Natural killer cell (primary cell): ENCODE measurements at regions not wholly inside any gene's neighbourhood (a gene's known extent, or its start where the extent isn't known, plus 50 kb on each side); places are given as distances from the start of the nearest gene placed in this dataset.

ENCODE experiments used
- ATAC-seq, 3 donors: fragments of 150-1000 bp in 2 of 3; fragments of 200-7000 bp in 1 of 3; cut with Tn5 transposase; 1 replicate in 1 of 3; 2 replicates in 2 of 3; pipeline ENCODE4 v1.10.0; 2021; ENCODE audit warnings: mild to moderate bottlenecking in 2 of 3, moderate library complexity in 2 of 3
- DNase-seq, 2 donors: peaks; one replicate each; pipeline versions ENCODE4 v3.0.0 to v3.0.0-alpha.2; 2013 to 2021; ENCODE audit warnings: mixed read lengths in 1 of 2
- H3K27ac ChIP-seq: one replicate; pipeline ENCODE4 v1.5.1; 2013; ENCODE audit warnings: mild to moderate bottlenecking, low read length
- H3K27me3 ChIP-seq: one replicate; pipeline ENCODE4 v1.6.1; 2013; ENCODE audit warnings: low read length; ENCODE audit not compliant: control insufficient read depth, insufficient read depth
- H3K36me3 ChIP-seq: one replicate; pipeline ENCODE4 v1.6.1; 2013; ENCODE audit warnings: low read length; ENCODE audit not compliant: control insufficient read depth, insufficient read depth
- H3K4me1 ChIP-seq: one replicate; pipeline ENCODE4 v1.6.1; 2013; ENCODE audit warnings: low read length; ENCODE audit not compliant: control insufficient read depth, insufficient read depth
- H3K4me3 ChIP-seq: one replicate; pipeline ENCODE4 v1.5.1; 2013; ENCODE audit warnings: low read length
- H3K9me3 ChIP-seq: one replicate; pipeline ENCODE4 v1.6.1; 2013; ENCODE audit warnings: low read length; ENCODE audit not compliant: control insufficient read depth, insufficient read depth
- H3K27ac Mint-ChIP-seq, 2 donors: one replicate each; pipeline ENCODE4 v1.8.0; 2022; ENCODE audit warnings: mild to moderate bottlenecking in 2 of 2, mixed read lengths in 2 of 2, moderate library complexity in 1 of 2
- H3K27me3 Mint-ChIP-seq, 2 donors: one replicate each; pipeline ENCODE4 v1.8.0; 2022; ENCODE audit warnings: low read depth in 2 of 2, mixed read lengths in 2 of 2
- H3K36me3 Mint-ChIP-seq: one replicate; pipeline ENCODE4 v1.8.0; 2022; ENCODE audit warnings: mixed read lengths
- H3K4me1 Mint-ChIP-seq, 2 donors: one replicate each; pipeline ENCODE4 v1.8.0; 2022; ENCODE audit warnings: mixed read lengths in 2 of 2
- H3K4me3 Mint-ChIP-seq: one replicate; pipeline ENCODE4 v1.8.0; 2022; ENCODE audit warnings: mild to moderate bottlenecking, moderate library complexity, mixed read lengths
- H3K9me3 Mint-ChIP-seq, 2 donors: one replicate each; pipeline ENCODE4 v1.8.0; 2022; ENCODE audit warnings: mixed read lengths in 2 of 2
- CTCF ChIP-seq: fragments of 200-600 bp; IDR thresholded peaks from one replicate; pipeline ENCODE4 v1.8.0; 2022; ENCODE audit warnings: antibody characterized with exemption
- WGBS: methylation state at CpG from one replicate; pipeline ENCODE4 v1.1.7; 2013; ENCODE audit warnings: missing lambda C conversion rate; ENCODE audit not compliant: insufficient coverage; 5-methylcytosine and 5-hydroxymethylcytosine counted together
- intact Hi-C: fragments of 100-400 bp; cut with micrococcal nuclease; formaldehyde crosslinking; loops from one replicate; pipeline ENCODE4 v1.14.2; 2022

GRCh38 chr6:119917186-119917585, 567.6 kb upstream of the MAN1A1 start:
- Histone ChIP-seq H3K9me3 (no peaks in the 10 kb centered on the region), H3K36me3 (no peaks in the 10 kb centered on the region), H3K27ac (no peak overlapping the region), H3K4me1 (no peaks in the 10 kb centered on the region), H3K4me3 (no peak overlapping the region), H3K27me3 (no peaks in the 10 kb centered on the region)
- WGBS: no CpG with 5 or more reads among the region's 1 CpG
- no peak overlapping the region for H3K4me3 Mint-ChIP-seq
- peaks cover 11 to 12% of the 10 kb centered on the region in 2 donors for H3K9me3 Mint-ChIP-seq
- peaks cover 17% of the 10 kb centered on the region for H3K36me3 Mint-ChIP-seq
- ATAC-seq (no peak), DNase-seq (no peak)
- no peak overlapping the region for H3K27ac Mint-ChIP-seq
- no peaks in the 10 kb centered on the region for H3K27me3 Mint-ChIP-seq
- intact Hi-C loops: no loop called here
- TF ChIP-seq CTCF: no peak
- H3K4me1 Mint-ChIP-seq: no peaks in the 10 kb centered on the region

GRCh38 chr6:119915971-119916370, 566.4 kb upstream of the MAN1A1 start:
- H3K9me3 Mint-ChIP-seq: peaks cover 6 to 7% of the 10 kb centered on the region in 2 donors
- Histone ChIP-seq H3K9me3 (no peaks in the 10 kb centered on the region), H3K4me1 (no peaks in the 10 kb centered on the region), H3K4me3 (no peak overlapping the region), H3K36me3 (no peaks in the 10 kb centered on the region), H3K27ac (no peak overlapping the region), H3K27me3 (no peaks in the 10 kb centered on the region)
- ATAC-seq (no peak), DNase-seq (no peak)
- 100% methylated on average over 1 of the region's 2 CpGs for WGBS
- H3K36me3 Mint-ChIP-seq: peaks cover 7% of the 10 kb centered on the region
- intact Hi-C loops: no loop called here
- H3K4me3 Mint-ChIP-seq: no peak overlapping the region
- no peak overlapping the region for H3K27ac Mint-ChIP-seq
- H3K4me1 Mint-ChIP-seq: no peaks in the 10 kb centered on the region
- no peaks in the 10 kb centered on the region for H3K27me3 Mint-ChIP-seq
- TF ChIP-seq CTCF: no peak

- WGBS: 100% methylated on average over 1 of the region's 3 CpGs
- H3K9me3 ChIP-seq: no peaks in the 10 kb centered on the region
- Mint-ChIP-seq H3K4me3 (no peak overlapping the region), H3K36me3 (no peaks in the 10 kb centered on the region), H3K27me3 (no peaks in the 10 kb centered on the region), H3K9me3 (peaks cover 2 to 4% of the 10 kb centered on the region in 2 donors), H3K4me1 (no peaks in the 10 kb centered on the region), H3K27ac (no peak overlapping the region)
- no peaks in the 10 kb centered on the region for H3K4me1 ChIP-seq
- no peak for ATAC-seq
- H3K4me3 ChIP-seq: no peak overlapping the region
- H3K27ac ChIP-seq: no peak overlapping the region
- H3K27me3 ChIP-seq: no peaks in the 10 kb centered on the region
- DNase-seq: no peak
- H3K36me3 ChIP-seq: no peaks in the 10 kb centered on the region
- TF ChIP-seq CTCF: no peak
- intact Hi-C loops: no loop called here
Observed at GRCh38 chr6:119908157-119908556, 558.6 kb upstream of the MAN1A1 start.

GRCh38 chr6:119902681-119903080, 553.1 kb upstream of the MAN1A1 start:
- Histone ChIP-seq H3K27ac (no peak overlapping the region), H3K36me3 (no peaks in the 10 kb centered on the region), H3K4me1 (no peaks in the 10 kb centered on the region), H3K27me3 (no peaks in the 10 kb centered on the region), H3K4me3 (no peak overlapping the region), H3K9me3 (no peaks in the 10 kb centered on the region)
- ATAC-seq (no peak), DNase-seq (no peak)
- no peak for TF ChIP-seq CTCF
- peaks cover 0 to 4% of the 10 kb centered on the region in 2 donors for H3K9me3 Mint-ChIP-seq
- no peak overlapping the region for H3K4me3 Mint-ChIP-seq
- WGBS: no CpG with 5 or more reads among the region's 1 CpG
- intact Hi-C loops: no loop called here
- H3K27me3 Mint-ChIP-seq: no peaks in the 10 kb centered on the region
- H3K27ac Mint-ChIP-seq: no peak overlapping the region
- H3K4me1 Mint-ChIP-seq: no peaks in the 10 kb centered on the region
- H3K36me3 Mint-ChIP-seq: no peaks in the 10 kb centered on the region
